Activated T-cell treated with anti-CD3 and anti-CD28 coated beads, Interleukin-2, amount 50 U/mL, for 4 hours (primary cell): ENCODE measurements at regions not wholly inside any gene's neighbourhood (a gene's known extent, or its start where the extent isn't known, plus 50 kb on each side); places are given as distances from the start of the nearest gene placed in this dataset.

Experiments
- ATAC-seq, 2 donors: fragments of 200-7000 bp; cut with Tn5 transposase; one replicate each; pipeline ENCODE4 v1.10.0; 2021
- DNase-seq: peaks from one replicate; pipeline ENCODE4 v3.0.0-alpha.2; 2020
- H3K27me3 Mint-ChIP-seq: one replicate; pipeline ENCODE4 v1.8.0; 2021; ENCODE audit warnings: low read depth, mixed read lengths
- H3K36me3 Mint-ChIP-seq: one replicate; pipeline ENCODE4 v1.8.0; 2022; ENCODE audit warnings: mixed read lengths; ENCODE audit not compliant: insufficient read depth
- H3K4me1 Mint-ChIP-seq: one replicate; pipeline ENCODE4 v1.8.0; 2021; ENCODE audit warnings: low read depth, mixed read lengths
- H3K4me3 Mint-ChIP-seq: one replicate; pipeline ENCODE4 v1.8.0; 2021; ENCODE audit warnings: mild to moderate bottlenecking, moderate library complexity, mixed read lengths
- H3K9me3 Mint-ChIP-seq: one replicate; pipeline ENCODE4 v1.8.0; 2021; ENCODE audit warnings: mixed read lengths

DNA sequence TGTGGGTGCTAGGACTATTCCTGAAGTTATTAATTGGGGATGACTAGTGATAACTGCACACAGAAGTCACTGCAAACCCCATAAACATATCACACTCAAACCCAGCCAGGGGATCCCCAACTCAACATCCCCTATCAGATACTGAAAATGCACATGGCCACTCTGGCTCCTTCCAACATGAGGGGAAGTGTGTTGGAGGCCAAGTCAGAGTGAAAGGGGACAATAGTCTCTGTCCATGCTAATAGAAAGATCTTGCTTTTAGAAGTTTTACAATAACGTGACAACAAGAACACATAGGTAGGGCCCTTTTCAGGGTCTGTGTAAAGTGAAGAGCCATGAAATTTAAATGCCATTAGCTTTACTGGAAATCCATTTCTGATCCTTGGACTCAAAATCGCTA lies 98.8 kb upstream of the SEMA6A start:
- ATAC-seq (no peak), DNase-seq (no peak)
- Mint-ChIP-seq H3K9me3 (no peaks in the 10 kb centered on the region), H3K4me3 (no peak overlapping the region), H3K4me1 (no peaks in the 10 kb centered on the region), H3K36me3 (no peaks in the 10 kb centered on the region), H3K27me3 (no peaks in the 10 kb centered on the region)

DNA sequence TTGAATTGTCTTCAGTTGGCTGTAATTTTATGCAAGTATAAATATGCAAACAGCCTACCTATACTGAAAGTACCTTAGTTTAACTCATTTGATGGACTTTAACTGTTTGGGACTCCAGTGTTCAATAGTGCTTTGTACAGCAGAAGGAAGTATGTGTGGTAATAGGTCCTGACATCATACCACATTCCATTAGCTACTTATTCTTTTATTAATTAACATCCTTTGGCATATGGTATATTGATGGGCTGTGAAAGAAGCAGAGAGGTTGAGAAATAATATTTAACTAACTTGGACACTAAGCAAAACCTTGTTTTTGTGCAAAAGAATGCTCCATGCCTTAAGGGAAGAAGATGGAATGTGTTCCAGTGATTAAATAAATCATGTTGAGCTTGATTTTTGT lies 97.6 kb upstream of the SEMA6A start:
- H3K4me1 Mint-ChIP-seq = no peaks in the 10 kb centered on the region
- no peak overlapping the region for H3K4me3 Mint-ChIP-seq
- DNase-seq (no peak), ATAC-seq (no peak)
- no peaks in the 10 kb centered on the region for H3K9me3 Mint-ChIP-seq
- H3K36me3 Mint-ChIP-seq = no peaks in the 10 kb centered on the region
- H3K27me3 Mint-ChIP-seq = no peaks in the 10 kb centered on the region

DNA sequence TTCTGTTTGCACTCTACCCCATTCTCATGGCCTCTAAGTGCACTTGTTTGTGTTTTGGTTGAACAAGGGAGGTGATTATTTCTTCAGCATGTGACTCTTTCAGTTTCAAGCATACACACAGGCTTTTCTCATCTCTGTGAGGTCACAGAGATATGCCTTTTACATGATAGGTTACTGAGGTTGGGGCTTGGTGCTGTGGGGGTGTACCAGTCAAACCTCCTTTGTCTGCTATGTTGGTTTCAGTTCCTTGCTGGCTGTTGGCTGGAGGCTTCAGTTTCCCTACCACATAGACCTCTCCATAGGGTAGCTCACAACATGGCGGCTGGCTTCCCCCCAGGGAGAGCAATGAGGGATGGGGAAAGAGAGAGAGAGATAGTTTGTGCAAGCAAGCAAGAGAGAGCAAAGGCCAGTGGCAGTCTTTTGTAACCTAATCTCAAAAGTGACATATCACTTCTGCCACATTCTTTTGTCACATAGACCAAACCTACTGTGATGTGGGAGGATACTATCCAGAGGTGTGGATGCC lies 96.7 kb upstream of the SEMA6A start:
- Mint-ChIP-seq H3K27me3 (no peaks in the 10 kb centered on the region), H3K4me1 (no peaks in the 10 kb centered on the region), H3K4me3 (no peak overlapping the region), H3K9me3 (no peaks in the 10 kb centered on the region), H3K36me3 (no peaks in the 10 kb centered on the region)
- no peak for ATAC-seq
- DNase-seq = no peak

DNA sequence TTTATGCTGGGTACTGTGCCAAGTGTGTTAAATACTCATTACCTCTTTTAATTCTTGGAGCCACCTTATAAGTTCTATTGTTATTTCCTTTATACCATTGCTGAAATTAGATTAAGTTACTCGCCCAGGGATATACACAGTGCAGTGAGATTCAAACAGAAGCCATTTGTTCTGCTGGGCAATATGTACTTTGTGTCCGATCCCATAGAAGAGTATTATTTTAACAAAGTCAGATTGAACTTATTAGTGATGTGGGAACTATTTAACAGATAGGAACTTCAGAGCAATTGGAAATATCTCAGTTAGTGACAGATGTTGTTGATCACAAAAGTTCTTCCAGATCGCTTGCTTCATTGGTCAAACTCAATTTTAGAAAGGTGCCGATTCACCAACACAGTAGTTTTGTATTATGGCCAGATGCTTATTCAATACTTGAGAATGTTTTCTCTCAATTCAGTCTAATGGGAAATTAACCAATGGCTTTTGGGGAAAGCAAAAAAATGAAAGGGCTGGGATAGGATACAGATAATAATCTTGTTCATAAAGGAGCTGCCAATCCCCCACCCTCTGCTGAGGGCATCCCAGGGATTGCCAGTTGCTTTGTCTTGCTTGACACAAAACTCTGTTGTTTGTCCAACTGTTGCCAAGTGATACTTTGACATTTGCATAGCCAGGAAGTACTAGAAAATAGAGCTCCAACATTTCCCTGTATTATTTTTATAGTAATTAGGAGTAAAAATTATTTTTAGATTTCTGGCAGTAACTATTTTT lies 94.8 kb upstream of the SEMA6A start:
- H3K4me3 Mint-ChIP-seq = no peak overlapping the region
- H3K27me3 Mint-ChIP-seq = no peaks in the 10 kb centered on the region
- DNase-seq (no peak), ATAC-seq (no peak)
- no peaks in the 10 kb centered on the region for H3K4me1 Mint-ChIP-seq
- H3K9me3 Mint-ChIP-seq = no peaks in the 10 kb centered on the region
- no peaks in the 10 kb centered on the region for H3K36me3 Mint-ChIP-seq

DNA sequence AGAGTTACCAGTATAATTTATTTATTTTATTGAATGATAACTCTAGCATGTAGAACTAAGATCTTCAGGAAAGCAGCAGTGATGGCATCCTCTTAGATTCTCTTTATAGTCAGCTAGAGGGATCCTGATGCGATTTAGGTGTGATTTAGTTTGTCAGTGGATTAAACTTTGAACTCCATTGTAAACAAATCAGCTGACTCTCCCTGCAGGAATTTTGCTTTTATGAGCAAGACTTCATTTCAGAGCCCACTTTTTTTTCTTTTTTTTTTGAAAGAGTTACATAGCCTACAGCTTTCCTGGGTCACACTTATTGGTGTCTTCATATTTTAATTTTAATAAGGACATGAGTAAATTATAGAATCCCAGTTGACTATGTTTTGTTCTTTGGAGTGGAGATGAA lies 93.8 kb upstream of the SEMA6A start:
- ATAC-seq = no peak
- Mint-ChIP-seq H3K27me3 (peaks cover 2% of the 10 kb centered on the region), H3K36me3 (no peaks in the 10 kb centered on the region), H3K4me3 (no peak overlapping the region), H3K4me1 (no peaks in the 10 kb centered on the region), H3K9me3 (no peaks in the 10 kb centered on the region)
- no peak for DNase-seq

DNA sequence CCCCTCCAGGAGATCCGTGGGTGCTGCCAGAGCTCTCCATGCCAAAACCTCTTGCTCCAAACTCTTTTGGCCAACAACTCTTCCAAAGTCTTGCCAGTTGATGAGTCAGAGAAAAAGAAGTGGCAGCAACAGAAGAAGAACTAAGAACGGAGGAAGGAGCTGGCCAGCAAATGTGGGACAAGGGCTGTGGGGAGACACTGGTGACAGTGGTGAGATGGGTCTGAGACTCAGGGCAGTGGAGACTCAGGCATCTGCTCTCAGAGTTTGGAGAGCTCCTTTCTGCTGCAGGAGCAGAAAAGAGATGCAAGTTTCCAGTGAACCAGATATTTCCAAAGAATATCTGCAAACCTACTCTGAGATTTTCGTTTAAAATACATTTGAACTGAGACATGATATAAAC lies 92.3 kb upstream of the SEMA6A start:
- Mint-ChIP-seq H3K27me3 (peaks cover 4% of the 10 kb centered on the region), H3K36me3 (no peaks in the 10 kb centered on the region), H3K9me3 (no peaks in the 10 kb centered on the region), H3K4me1 (no peaks in the 10 kb centered on the region), H3K4me3 (no peak overlapping the region)
- DNase-seq = no peak
- no peak for ATAC-seq

DNA sequence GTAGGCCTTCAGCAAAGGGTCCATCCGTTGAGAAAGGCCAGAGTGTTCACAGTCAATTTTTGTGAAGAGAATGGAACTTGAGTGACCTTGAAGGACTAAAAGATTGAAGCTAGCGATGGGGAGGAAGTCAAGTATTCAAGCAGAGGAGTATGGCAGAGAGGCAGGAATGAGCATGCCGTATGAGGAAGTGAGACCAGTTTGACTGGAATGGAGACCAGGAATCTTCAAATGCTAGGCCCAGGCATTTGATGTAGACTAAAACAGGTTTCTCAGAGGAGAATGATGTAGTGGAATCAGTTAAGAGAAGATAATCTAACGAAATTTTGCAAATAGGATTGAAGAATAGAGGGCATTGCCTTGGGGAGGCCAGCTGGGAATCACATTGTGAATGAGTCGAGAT lies 90.4 kb upstream of the SEMA6A start:
- no peaks in the 10 kb centered on the region for H3K4me1 Mint-ChIP-seq
- no peak overlapping the region for H3K4me3 Mint-ChIP-seq
- H3K9me3 Mint-ChIP-seq = no peaks in the 10 kb centered on the region
- peaks cover 4% of the 10 kb centered on the region for H3K27me3 Mint-ChIP-seq
- H3K36me3 Mint-ChIP-seq = no peaks in the 10 kb centered on the region
- DNase-seq = no peak
- ATAC-seq = no peak

DNA sequence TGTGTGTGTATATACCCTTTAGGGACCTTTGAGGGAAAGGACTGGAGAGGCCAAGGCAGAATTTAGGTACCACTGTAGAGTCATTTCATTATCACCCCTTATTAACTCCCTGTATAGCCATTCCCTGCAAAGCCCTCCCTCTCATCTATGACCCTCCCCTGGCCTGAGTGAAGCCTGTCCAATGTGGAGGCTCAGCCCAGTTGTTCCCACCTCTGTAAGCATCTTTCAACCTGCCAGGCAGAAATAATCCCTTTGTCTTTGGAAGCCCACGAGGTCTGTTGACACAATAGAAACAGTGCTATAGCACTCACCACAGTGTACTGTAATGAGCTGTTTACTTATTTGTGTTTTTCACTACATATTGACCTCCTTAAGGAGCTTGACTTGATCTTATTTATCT lies 88.5 kb upstream of the SEMA6A start:
- H3K36me3 Mint-ChIP-seq = no peaks in the 10 kb centered on the region
- H3K4me3 Mint-ChIP-seq = no peak overlapping the region
- peaks cover 4% of the 10 kb centered on the region for H3K27me3 Mint-ChIP-seq
- ATAC-seq (no peak), DNase-seq (no peak)
- H3K9me3 Mint-ChIP-seq = no peaks in the 10 kb centered on the region
- H3K4me1 Mint-ChIP-seq = no peaks in the 10 kb centered on the region

DNA sequence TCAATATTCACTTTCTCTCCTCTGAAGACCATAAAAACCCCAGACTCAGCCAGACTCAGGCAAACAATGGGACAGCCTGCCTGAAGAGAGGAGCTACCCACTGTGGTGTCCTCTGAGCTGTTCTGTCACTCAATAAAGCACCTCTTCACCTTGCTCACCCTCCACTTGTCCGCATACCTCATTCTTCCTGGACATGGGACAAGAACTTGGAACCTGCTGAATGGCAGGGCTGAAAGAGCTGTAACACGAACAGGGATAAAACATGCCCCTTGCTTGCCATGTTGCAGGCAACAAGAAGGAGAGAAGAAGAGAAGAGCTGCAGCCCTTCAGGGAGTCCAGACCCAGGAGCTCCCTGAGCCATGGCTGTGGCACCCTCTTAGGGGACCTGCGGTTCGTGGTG lies 86.8 kb upstream of the SEMA6A start:
- Mint-ChIP-seq H3K36me3 (no peaks in the 10 kb centered on the region), H3K4me3 (no peak overlapping the region), H3K4me1 (no peaks in the 10 kb centered on the region), H3K9me3 (no peaks in the 10 kb centered on the region), H3K27me3 (peaks cover 6% of the 10 kb centered on the region)
- DNase-seq (no peak), ATAC-seq (no peak)

DNA sequence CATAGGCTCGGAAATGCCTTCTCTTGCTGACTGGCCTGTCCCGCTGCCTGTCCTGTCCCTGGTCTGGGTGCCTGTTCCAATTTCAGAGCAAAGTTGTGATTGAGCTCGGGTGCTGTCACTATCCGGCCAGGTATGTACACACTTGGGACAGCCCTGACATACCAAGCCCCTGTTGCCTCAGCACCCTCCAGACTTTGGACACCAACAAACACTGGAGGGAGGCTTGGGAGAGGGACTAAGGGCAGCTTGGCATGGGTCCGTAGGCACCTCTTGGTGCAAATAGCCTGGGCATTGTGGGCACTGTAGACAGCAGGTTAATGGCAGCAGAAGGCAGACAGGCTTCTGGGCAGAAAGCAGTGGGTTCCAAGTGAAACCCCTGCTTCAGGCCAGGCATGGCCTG lies 86.3 kb upstream of the SEMA6A start:
- DNase-seq = no peak
- Mint-ChIP-seq H3K9me3 (no peaks in the 10 kb centered on the region), H3K36me3 (no peaks in the 10 kb centered on the region), H3K4me1 (no peaks in the 10 kb centered on the region), H3K27me3 (peaks cover 6% of the 10 kb centered on the region), H3K4me3 (no peak overlapping the region)
- no peak for ATAC-seq

DNA sequence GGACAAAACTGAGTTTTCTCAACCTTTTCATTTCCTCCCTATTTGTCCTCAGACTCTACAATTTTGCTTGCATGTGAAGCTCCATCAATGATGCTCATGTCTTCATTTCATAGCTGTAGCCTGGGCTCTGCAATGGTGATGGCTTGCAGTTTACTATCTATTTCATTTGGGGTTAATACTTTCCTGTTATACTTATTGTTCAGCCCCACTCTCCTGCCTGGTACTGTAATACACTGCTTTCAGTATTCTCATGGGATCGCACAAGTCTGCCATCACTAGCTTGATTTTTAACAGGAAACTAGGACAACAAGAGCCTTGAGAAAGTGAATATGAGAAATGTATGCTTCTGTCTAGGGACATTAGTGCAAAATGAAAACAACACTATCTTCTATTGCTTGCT lies 84.2 kb upstream of the SEMA6A start:
- no peak for ATAC-seq
- no peak for DNase-seq
- Mint-ChIP-seq H3K36me3 (no peaks in the 10 kb centered on the region), H3K4me1 (no peaks in the 10 kb centered on the region), H3K27me3 (peaks cover 6% of the 10 kb centered on the region), H3K4me3 (no peak overlapping the region), H3K9me3 (no peaks in the 10 kb centered on the region)

DNA sequence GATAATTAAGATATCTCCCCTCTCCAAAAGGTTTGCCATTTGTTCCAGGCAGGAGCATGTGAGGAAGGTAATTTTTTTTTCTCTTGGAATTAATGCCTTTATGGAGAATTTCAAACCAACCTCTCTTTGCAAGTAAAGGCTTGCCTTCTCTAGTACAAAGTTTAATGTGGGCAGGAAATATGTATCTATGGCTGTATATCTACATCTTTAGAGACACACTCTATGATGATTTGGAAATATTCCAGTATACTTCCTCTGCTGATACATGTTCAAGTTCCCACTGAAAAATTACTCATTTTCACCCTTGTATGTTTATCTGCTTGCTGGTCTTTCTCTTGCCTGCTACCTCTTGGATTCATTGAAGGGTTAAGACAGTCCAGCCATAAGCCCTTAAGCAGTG lies 83.5 kb upstream of the SEMA6A start:
- Mint-ChIP-seq H3K36me3 (no peaks in the 10 kb centered on the region), H3K4me1 (no peaks in the 10 kb centered on the region)
- DNase-seq = no peak

DNA sequence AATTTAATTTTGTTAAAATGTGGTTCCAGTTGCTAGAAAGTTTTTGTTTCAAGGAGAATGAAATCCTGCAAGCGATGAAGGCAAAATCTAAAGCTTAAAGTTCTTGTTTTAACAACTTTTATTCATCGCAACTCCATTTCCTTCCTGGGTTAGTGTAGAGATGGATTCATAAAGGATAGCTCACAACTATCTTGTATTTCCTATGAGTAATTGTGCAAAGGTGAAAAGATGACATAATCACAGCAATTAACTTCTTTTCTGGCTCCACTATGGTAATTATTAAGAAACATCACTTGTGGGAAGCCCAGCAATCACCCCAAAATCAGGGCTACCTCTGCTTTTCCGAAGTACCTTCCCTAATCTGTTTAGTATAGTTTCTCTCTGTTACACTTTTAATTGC lies 80.8 kb upstream of the SEMA6A start:
- H3K36me3 Mint-ChIP-seq = no peaks in the 10 kb centered on the region
- H3K27me3 Mint-ChIP-seq = peaks cover 2% of the 10 kb centered on the region
- no peaks in the 10 kb centered on the region for H3K4me1 Mint-ChIP-seq
- H3K9me3 Mint-ChIP-seq = no peaks in the 10 kb centered on the region
- no peak overlapping the region for H3K4me3 Mint-ChIP-seq
- ATAC-seq = no peak
- DNase-seq = no peak

More for the DNA sequence above, 83.5 kb upstream of the SEMA6A start:
- no peak for ATAC-seq
- H3K27me3 Mint-ChIP-seq = peaks cover 2% of the 10 kb centered on the region
- H3K9me3 Mint-ChIP-seq = no peaks in the 10 kb centered on the region
- no peak overlapping the region for H3K4me3 Mint-ChIP-seq

DNA sequence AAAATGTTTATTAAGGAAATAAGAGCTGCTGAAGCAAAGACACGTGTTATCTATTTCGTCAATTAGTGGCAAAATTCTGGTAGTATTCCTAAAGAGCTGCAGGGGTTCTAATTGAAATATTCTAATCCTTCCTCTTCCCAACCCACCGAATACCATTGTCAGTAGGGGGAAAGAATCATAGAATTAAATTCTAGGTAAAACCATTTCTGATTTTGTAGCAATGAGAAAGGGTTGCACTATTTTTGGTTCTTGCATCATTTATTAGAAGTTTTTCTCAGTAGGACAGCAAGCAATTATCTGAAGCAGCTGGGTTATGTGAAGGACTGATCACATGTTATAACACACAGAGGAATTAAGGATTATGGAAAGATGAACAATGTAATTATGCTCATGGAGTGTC lies 80.3 kb upstream of the SEMA6A start:
- DNase-seq = no peak
- Mint-ChIP-seq H3K4me1 (no peaks in the 10 kb centered on the region), H3K4me3 (no peak overlapping the region), H3K9me3 (no peaks in the 10 kb centered on the region), H3K27me3 (peaks cover 2% of the 10 kb centered on the region), H3K36me3 (no peaks in the 10 kb centered on the region)
- ATAC-seq = no peak

DNA sequence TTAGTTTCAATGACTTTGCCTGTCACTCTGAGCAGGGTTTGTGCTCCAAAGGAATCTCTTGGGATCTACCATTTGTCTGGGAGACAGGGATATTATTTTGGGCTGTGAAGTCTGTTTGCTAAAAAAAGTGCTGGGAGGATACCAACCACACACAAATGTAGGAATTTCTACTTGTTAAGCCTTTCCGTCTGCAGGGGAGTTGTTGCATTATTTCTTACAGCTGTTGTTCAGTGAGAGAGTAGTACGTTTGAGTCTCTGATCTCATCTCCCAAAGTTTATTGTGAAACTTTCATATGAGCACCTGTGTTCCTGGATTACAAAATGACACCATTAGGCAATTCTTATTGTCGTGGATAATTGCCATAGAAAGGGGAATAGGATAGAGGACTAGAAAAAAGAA lies 78.3 kb upstream of the SEMA6A start:
- ATAC-seq = no peak
- Mint-ChIP-seq H3K9me3 (no peaks in the 10 kb centered on the region), H3K4me3 (no peak overlapping the region), H3K27me3 (peaks cover 2% of the 10 kb centered on the region), H3K4me1 (no peaks in the 10 kb centered on the region), H3K36me3 (no peaks in the 10 kb centered on the region)
- DNase-seq = no peak
